HUES64 (cell line): ENCODE measurements at regions not wholly inside any gene's neighbourhood (a gene's known extent, or its start where the extent isn't known, plus 50 kb on each side); places are given as distances from the start of the nearest gene placed in this dataset.
"Not testable (repeated sequence)": the region's sequence is repeated elsewhere in the genome, so short reads cannot be mapped to it uniquely, and the experiment has no call there.

Experiments
- H3K27ac ChIP-seq: 2 replicates; pipeline ENCODE4 v1.7.0; 2013; ENCODE audit warnings: low read depth, low read length, inconsistent platforms
- H3K27me3 ChIP-seq: 2 replicates; pipeline ENCODE4 v1.6.1; 2013; ENCODE audit warnings: mild to moderate bottlenecking, low read length; ENCODE audit not compliant: insufficient read depth
- H3K36me3 ChIP-seq: 2 replicates; pipeline ENCODE4 v1.6.1; 2013; ENCODE audit warnings: mild to moderate bottlenecking, low read length; ENCODE audit not compliant: insufficient read depth
- H3K4me1 ChIP-seq: 2 replicates; pipeline ENCODE4 v1.6.1; 2013; ENCODE audit warnings: mild to moderate bottlenecking, low read length, moderate library complexity; ENCODE audit not compliant: insufficient read depth
- H3K4me3 ChIP-seq: 2 replicates; pipeline ENCODE4 v1.5.1; 2013; ENCODE audit warnings: mild to moderate bottlenecking, low read length, moderate library complexity
- H3K9ac ChIP-seq: 2 replicates; pipeline ENCODE4 v1.6.1; 2013; ENCODE audit warnings: mild to moderate bottlenecking, low read depth, low read length
- H3K9me3 ChIP-seq: 2 replicates; pipeline ENCODE4 v1.6.1; 2013; ENCODE audit warnings: low read depth, low read length; ENCODE audit not compliant: insufficient read depth
- WGBS: fragments of 150-250, 120-280 bp; methylation state at CpG from one replicate; pipeline ENCODE4 v1.1.7; 2013; ENCODE audit warnings: missing lambda C conversion rate; 5-methylcytosine and 5-hydroxymethylcytosine counted together

- peak overlapping the region; percentile 91 for H3K27ac ChIP-seq
- H3K36me3 ChIP-seq, H3K27me3 ChIP-seq, H3K4me3 ChIP-seq, H3K9me3 ChIP-seq: not testable (repeated sequence)
- 78% methylated on average over 13 of the region's 13 CpGs for WGBS
- peak overlapping the region; percentile 25; the same call in 1 of the 2 replicates for H3K9ac ChIP-seq
- H3K4me1 ChIP-seq, result peaks cover 48% of the 10 kb centered on the region
These were observed 421.3 kb upstream of the PABPC4L start for GRCh38 chr4:134622626-134623575.

- Histone ChIP-seq H3K9me3 (no peaks in the 10 kb centered on the region), H3K27ac (peak overlapping the region; percentile 41; the same call in 1 of the 2 replicates), H3K4me3 (no peak overlapping the region), H3K4me1 (peaks cover 46% of the 10 kb centered on the region), H3K27me3 (no peaks in the 10 kb centered on the region), H3K9ac (no peak overlapping the region), H3K36me3 (no peaks in the 10 kb centered on the region)
- WGBS, result 92% methylated on average over 2 of the region's 2 CpGs
These were observed 420.6 kb upstream of the PABPC4L start for GRCh38 chr4:134622199-134622598.

- not testable (repeated sequence) for H3K4me3 ChIP-seq, H3K27ac ChIP-seq, H3K9ac ChIP-seq, H3K27me3 ChIP-seq, H3K36me3 ChIP-seq, H3K9me3 ChIP-seq
- H3K4me1 ChIP-seq, result peaks cover 46% of the 10 kb centered on the region
- WGBS, result 82% methylated on average over 4 of the region's 5 CpGs
These were observed 420.1 kb upstream of the PABPC4L start for GRCh38 chr4:134621715-134622114.

GRCh38 chr4:134610956-134611355 is 409.4 kb upstream of the PABPC4L start:
- Histone ChIP-seq H3K4me3 (no peak overlapping the region), H3K9ac (no peak overlapping the region), H3K9me3 (no peaks in the 10 kb centered on the region), H3K4me1 (no peaks in the 10 kb centered on the region), H3K36me3 (no peaks in the 10 kb centered on the region), H3K27me3 (no peaks in the 10 kb centered on the region), H3K27ac (no peak overlapping the region)
- WGBS, result 94% methylated on average over 1 of the region's 1 CpG

GRCh38 chr4:134610172-134610571 is 408.6 kb upstream of the PABPC4L start:
- Histone ChIP-seq H3K27ac (no peak overlapping the region), H3K36me3 (no peaks in the 10 kb centered on the region), H3K4me3 (no peak overlapping the region), H3K9ac (no peak overlapping the region), H3K4me1 (no peaks in the 10 kb centered on the region), H3K27me3 (no peaks in the 10 kb centered on the region), H3K9me3 (no peaks in the 10 kb centered on the region)
- WGBS, result 93% methylated on average over 1 of the region's 1 CpG

- H3K4me1 ChIP-seq, result no peaks in the 10 kb centered on the region
- H3K27me3 ChIP-seq, result no peaks in the 10 kb centered on the region
- H3K36me3 ChIP-seq, result no peaks in the 10 kb centered on the region
- H3K9ac ChIP-seq, result no peak overlapping the region
- H3K9me3 ChIP-seq, result no peaks in the 10 kb centered on the region
- no peak overlapping the region for H3K4me3 ChIP-seq
- no CpG with 5 or more reads among the region's 1 CpG for WGBS
- no peak overlapping the region for H3K27ac ChIP-seq
These were observed 400.1 kb upstream of the PABPC4L start for GRCh38 chr4:134601706-134602105.

GRCh38 chr4:134591326-134591725 is 389.7 kb upstream of the PABPC4L start:
- no peak overlapping the region for H3K27ac ChIP-seq

GRCh38 chr4:134585972-134586371 is 384.4 kb upstream of the PABPC4L start:
- Histone ChIP-seq H3K4me3 (no peak overlapping the region), H3K4me1 (peaks cover 9% of the 10 kb centered on the region), H3K27me3 (no peaks in the 10 kb centered on the region), H3K27ac (no peak overlapping the region), H3K36me3 (no peaks in the 10 kb centered on the region), H3K9ac (no peak overlapping the region), H3K9me3 (no peaks in the 10 kb centered on the region)
- 91% methylated on average over 5 of the region's 5 CpGs for WGBS

More at GRCh38 chr4:134591326-134591725, 389.7 kb upstream of the PABPC4L start:
- no CpG with 5 or more reads among the region's 1 CpG for WGBS
- Histone ChIP-seq H3K9ac (no peak overlapping the region), H3K9me3 (no peaks in the 10 kb centered on the region), H3K4me3 (no peak overlapping the region), H3K27me3 (no peaks in the 10 kb centered on the region), H3K4me1 (no peaks in the 10 kb centered on the region), H3K36me3 (no peaks in the 10 kb centered on the region)

- no CpG with 5 or more reads among the region's 1 CpG for WGBS
These were observed 365.9 kb upstream of the PABPC4L start for GRCh38 chr4:134567461-134567860.

GRCh38 chr4:134560728-134561127 is 359.1 kb upstream of the PABPC4L start:
- Histone ChIP-seq H3K36me3 (no peaks in the 10 kb centered on the region), H3K4me3 (no peak overlapping the region), H3K4me1 (0 out of 2 replicates have a peak, but pooled peaks cover 3% of the 10 kb centered on the region), H3K27ac (no peak overlapping the region), H3K27me3 (no peaks in the 10 kb centered on the region), H3K9ac (no peak overlapping the region), H3K9me3 (no peaks in the 10 kb centered on the region)
- WGBS, result 96% methylated on average over 3 of the region's 3 CpGs

More at GRCh38 chr4:134567461-134567860, 365.9 kb upstream of the PABPC4L start:
- Histone ChIP-seq H3K9me3 (0 out of 2 replicates have a peak, but pooled peaks cover 9% of the 10 kb centered on the region), H3K9ac (no peak overlapping the region), H3K27ac (no peak overlapping the region), H3K4me1 (no peaks in the 10 kb centered on the region), H3K4me3 (no peak overlapping the region), H3K27me3 (no peaks in the 10 kb centered on the region), H3K36me3 (no peaks in the 10 kb centered on the region)

GRCh38 chr4:134552063-134552462 is 350.5 kb upstream of the PABPC4L start:
- H3K4me3 ChIP-seq, result no peak overlapping the region
- H3K36me3 ChIP-seq, result no peaks in the 10 kb centered on the region
- H3K4me1 ChIP-seq, result peaks cover 22% of the 10 kb centered on the region
- peaks cover 21% of the 10 kb centered on the region for H3K9me3 ChIP-seq
- no peaks in the 10 kb centered on the region for H3K27me3 ChIP-seq
- WGBS, result 72% methylated on average over 1 of the region's 1 CpG
- H3K27ac ChIP-seq, result peak overlapping the region; percentile 68; the same call in 1 of the 2 replicates
- no peak overlapping the region for H3K9ac ChIP-seq
